K562 (cell line): ENCODE measurements at regions not wholly inside any gene's neighbourhood (a gene's known extent, or its start where the extent isn't known, plus 50 kb on each side); places are given as distances from the start of the nearest gene placed in this dataset.

Experiments used
- ETV1 ChIP-seq: fragments of 450-650 bp; conservative IDR thresholded peaks from 2 replicates; pipeline ENCODE4 v1.6.1; 2016; ENCODE audit warnings: missing genetic modification characterization, control low read depth, low read depth, missing compliant biosample characterization
- HDAC2 ChIP-seq: fragments of 450-650 bp; IDR thresholded peaks from 2 replicates; pipeline ENCODE4 v1.6.1; 2016; ENCODE audit warnings: mild to moderate bottlenecking
- HDGF ChIP-seq: fragments of 450-650 bp; IDR thresholded peaks from 2 replicates; pipeline ENCODE4 v1.6.1; 2016
- HEY1 ChIP-seq: fragments of 250-450 bp; sonication (Bioruptor Pico); IDR thresholded peaks from 2 replicates; pipeline ENCODE4 v1.5.0; 2020; ENCODE audit warnings: mild to moderate bottlenecking, moderate library complexity, borderline replicate concordance
- JUNB ChIP-seq: fragments of 450-650 bp; formaldehyde crosslinking; conservative IDR thresholded peaks from 2 replicates; pipeline ENCODE4 v1.4.0; 2020; ENCODE audit warnings: mild to moderate bottlenecking
- KDM4B ChIP-seq, 2 experiments: fragments of 450-650 bp in 1 of 2; sonication (generic) in 1 of 2; IDR thresholded peaks; 2 replicates each; pipeline ENCODE4 v1.6.1; 2016 to 2017; ENCODE audit warnings: borderline replicate concordance in 2 of 2, antibody characterized with exemption in 1 of 2, low read depth in 1 of 2, mild to moderate bottlenecking in 1 of 2
- L3MBTL2 ChIP-seq: fragments of 450-650 bp; IDR thresholded peaks from 2 replicates; pipeline ENCODE4 v1.6.1; 2016; ENCODE audit warnings: mild to moderate bottlenecking, moderate library complexity
- MAFF ChIP-seq: IDR thresholded peaks from 2 replicates; pipeline ENCODE4 v1.6.1; 2012; ENCODE audit warnings: low read length, improper control_type of control experiment
- MCM3 ChIP-seq: fragments of 450-650 bp; IDR thresholded peaks from 2 replicates; pipeline ENCODE4 v1.6.1; 2016
- RBM17 ChIP-seq: fragments of 200-400 bp; formaldehyde crosslinking; IDR thresholded peaks from 2 replicates; pipeline ENCODE4 v1.6.1; 2017; ENCODE audit warnings: low read depth, mild to moderate bottlenecking, low read length, borderline replicate concordance
- SRSF1 ChIP-seq: fragments of 200-400 bp; formaldehyde crosslinking; IDR thresholded peaks from 2 replicates; pipeline ENCODE4 v1.6.1; 2017; ENCODE audit warnings: mild to moderate bottlenecking, low read depth, low read length, moderate library complexity
- ZFPM2 ChIP-seq: fragments of 250-450 bp; sonication (Bioruptor Pico); IDR thresholded peaks from 2 replicates; pipeline ENCODE4 v1.5.1; 2022; ENCODE audit warnings: mild to moderate bottlenecking
- ZNF274 ChIP-seq: IDR thresholded peaks from 2 replicates; pipeline ENCODE4 v1.6.1; 2011; ENCODE audit warnings: low read depth, mild to moderate bottlenecking, low read length, moderate library complexity, borderline replicate concordance
- ZNF707 ChIP-seq: fragments of 250-450 bp; sonication (Bioruptor Pico); conservative IDR thresholded peaks from 2 replicates; pipeline ENCODE4 v1.8.0; 2022; ENCODE audit warnings: inconsistent platforms, mild to moderate bottlenecking, moderate library complexity
- ZNF79 ChIP-seq: fragments of 250-450 bp; sonication (Bioruptor Pico); IDR thresholded peaks from 2 replicates; pipeline ENCODE4 v1.4.0; 2020; ENCODE audit warnings: low read depth, mild to moderate bottlenecking, moderate library complexity
- TF ChIP-seq, protein P1 (sequence below), 2 experiments: fragments of 450-650 bp in 1 of 2; IDR thresholded peaks; 2 replicates each; pipeline ENCODE4 v1.6.1; 2011 to 2017; ENCODE audit warnings: low read depth in 2 of 2, antibody characterized with exemption in 1 of 2, borderline replicate concordance in 1 of 2, low read length in 1 of 2, mild to moderate bottlenecking in 1 of 2, mixed read lengths in 1 of 2; ENCODE audit not compliant: control insufficient read depth in 1 of 2
- TF ChIP-seq, protein P2 (sequence below), 3 experiments: fragments of 200-800 bp in 1 of 3; fragments of 250-450 bp in 1 of 3; fragments of 450-650 bp in 1 of 3; sonication (Bioruptor Pico) in 1 of 3; sonication (Bioruptor generic) in 1 of 3; formaldehyde crosslinking in 1 of 3; IDR thresholded peaks; 2 replicates each; pipeline versions ENCODE4 v1.6.1 to v1.8.0; 2016 to 2022; ENCODE audit warnings: mild to moderate bottlenecking in 2 of 3, missing genetic modification characterization in 2 of 3, missing compliant biosample characterization in 1 of 3, moderate library complexity in 1 of 3
- TF ChIP-seq, protein P3 (sequence below), 2 experiments: fragments of 450-650 bp; IDR thresholded peaks; 2 replicates each; pipeline ENCODE4 v1.6.1; 2018; ENCODE audit warnings: mild to moderate bottlenecking in 2 of 2, low read depth in 1 of 2; ENCODE audit not compliant: partially characterized antibody in 2 of 2

DNA sequence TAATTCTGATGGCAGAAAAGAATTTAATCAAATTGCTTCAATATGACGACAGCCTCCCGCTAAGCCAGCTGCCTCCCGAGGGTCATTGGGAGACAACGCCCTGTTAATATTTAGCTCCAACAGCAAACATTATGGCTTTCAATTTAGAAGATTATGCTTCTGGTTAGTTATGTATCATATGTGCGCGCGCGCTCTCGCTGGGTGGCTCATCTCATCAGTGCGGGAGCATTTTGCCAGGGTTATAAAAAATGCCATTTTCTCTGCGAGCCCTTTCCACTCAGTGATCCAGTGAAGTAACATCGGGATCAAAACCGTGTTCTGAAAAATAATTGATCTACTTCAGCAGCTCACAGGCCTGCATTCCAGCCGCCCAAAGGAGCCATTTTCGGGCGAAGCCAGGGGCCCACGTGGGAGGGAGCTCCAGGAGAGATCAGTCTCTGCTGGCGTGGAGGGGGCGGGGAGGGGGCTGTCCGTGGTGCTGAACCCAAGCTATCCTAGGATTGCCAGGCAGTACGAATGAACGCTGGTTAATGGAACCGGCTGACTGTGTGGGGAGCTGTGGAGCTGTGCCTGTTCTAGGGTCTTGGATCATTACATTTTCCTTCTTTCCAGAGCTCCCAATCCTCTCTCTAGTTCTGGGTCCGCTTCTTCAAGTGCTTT lies 219.1 kb upstream of the ZC3H12A start (continued):
- TF ChIP-seq, protein P1, sequence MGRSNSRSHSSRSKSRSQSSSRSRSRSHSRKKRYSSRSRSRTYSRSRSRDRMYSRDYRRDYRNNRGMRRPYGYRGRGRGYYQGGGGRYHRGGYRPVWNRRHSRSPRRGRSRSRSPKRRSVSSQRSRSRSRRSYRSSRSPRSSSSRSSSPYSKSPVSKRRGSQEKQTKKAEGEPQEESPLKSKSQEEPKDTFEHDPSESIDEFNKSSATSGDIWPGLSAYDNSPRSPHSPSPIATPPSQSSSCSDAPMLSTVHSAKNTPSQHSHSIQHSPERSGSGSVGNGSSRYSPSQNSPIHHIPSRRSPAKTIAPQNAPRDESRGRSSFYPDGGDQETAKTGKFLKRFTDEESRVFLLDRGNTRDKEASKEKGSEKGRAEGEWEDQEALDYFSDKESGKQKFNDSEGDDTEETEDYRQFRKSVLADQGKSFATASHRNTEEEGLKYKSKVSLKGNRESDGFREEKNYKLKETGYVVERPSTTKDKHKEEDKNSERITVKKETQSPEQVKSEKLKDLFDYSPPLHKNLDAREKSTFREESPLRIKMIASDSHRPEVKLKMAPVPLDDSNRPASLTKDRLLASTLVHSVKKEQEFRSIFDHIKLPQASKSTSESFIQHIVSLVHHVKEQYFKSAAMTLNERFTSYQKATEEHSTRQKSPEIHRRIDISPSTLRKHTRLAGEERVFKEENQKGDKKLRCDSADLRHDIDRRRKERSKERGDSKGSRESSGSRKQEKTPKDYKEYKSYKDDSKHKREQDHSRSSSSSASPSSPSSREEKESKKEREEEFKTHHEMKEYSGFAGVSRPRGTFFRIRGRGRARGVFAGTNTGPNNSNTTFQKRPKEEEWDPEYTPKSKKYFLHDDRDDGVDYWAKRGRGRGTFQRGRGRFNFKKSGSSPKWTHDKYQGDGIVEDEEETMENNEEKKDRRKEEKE (IDR thresholded peaks at IDR 0.05; ENCODE audit: borderline replicate concordance in 1 of 2, control insufficient read depth in 1 of 2, low read depth in 2 of 2, low read length in 1 of 2) = no peak
- TF ChIP-seq, protein P2, sequence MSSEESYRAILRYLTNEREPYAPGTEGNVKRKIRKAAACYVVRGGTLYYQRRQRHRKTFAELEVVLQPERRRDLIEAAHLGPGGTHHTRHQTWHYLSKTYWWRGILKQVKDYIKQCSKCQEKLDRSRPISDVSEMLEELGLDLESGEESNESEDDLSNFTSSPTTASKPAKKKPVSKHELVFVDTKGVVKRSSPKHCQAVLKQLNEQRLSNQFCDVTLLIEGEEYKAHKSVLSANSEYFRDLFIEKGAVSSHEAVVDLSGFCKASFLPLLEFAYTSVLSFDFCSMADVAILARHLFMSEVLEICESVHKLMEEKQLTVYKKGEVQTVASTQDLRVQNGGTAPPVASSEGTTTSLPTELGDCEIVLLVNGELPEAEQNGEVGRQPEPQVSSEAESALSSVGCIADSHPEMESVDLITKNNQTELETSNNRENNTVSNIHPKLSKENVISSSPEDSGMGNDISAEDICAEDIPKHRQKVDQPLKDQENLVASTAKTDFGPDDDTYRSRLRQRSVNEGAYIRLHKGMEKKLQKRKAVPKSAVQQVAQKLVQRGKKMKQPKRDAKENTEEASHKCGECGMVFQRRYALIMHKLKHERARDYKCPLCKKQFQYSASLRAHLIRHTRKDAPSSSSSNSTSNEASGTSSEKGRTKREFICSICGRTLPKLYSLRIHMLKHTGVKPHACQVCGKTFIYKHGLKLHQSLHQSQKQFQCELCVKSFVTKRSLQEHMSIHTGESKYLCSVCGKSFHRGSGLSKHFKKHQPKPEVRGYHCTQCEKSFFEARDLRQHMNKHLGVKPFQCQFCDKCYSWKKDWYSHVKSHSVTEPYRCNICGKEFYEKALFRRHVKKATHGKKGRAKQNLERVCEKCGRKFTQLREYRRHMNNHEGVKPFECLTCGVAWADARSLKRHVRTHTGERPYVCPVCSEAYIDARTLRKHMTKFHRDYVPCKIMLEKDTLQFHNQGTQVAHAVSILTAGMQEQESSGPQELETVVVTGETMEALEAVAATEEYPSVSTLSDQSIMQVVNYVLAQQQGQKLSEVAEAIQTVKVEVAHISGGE (CRISPR knock-in tag; IDR thresholded peaks at IDR 0.05) = no peak
- no peak for TF ChIP-seq ZNF274
- no peak for TF ChIP-seq JUNB (CRISPR knock-in tag)
- TF ChIP-seq KDM4B (IDR thresholded peaks at IDR 0.05; ENCODE audit: borderline replicate concordance in 2 of 2, low read depth in 1 of 2) = no peak
- no peak for TF ChIP-seq MCM3
- 0 out of 2 replicates have a peak, but pooled peaks have one; percentile 30 for TF ChIP-seq L3MBTL2
- no peak for TF ChIP-seq SRSF1
- TF ChIP-seq ZNF79 (CRISPR knock-in tag) = no peak
- peak; percentile 73 for TF ChIP-seq HDAC2
- no peak for TF ChIP-seq ETV1 (tag)
- TF ChIP-seq, protein P3, sequence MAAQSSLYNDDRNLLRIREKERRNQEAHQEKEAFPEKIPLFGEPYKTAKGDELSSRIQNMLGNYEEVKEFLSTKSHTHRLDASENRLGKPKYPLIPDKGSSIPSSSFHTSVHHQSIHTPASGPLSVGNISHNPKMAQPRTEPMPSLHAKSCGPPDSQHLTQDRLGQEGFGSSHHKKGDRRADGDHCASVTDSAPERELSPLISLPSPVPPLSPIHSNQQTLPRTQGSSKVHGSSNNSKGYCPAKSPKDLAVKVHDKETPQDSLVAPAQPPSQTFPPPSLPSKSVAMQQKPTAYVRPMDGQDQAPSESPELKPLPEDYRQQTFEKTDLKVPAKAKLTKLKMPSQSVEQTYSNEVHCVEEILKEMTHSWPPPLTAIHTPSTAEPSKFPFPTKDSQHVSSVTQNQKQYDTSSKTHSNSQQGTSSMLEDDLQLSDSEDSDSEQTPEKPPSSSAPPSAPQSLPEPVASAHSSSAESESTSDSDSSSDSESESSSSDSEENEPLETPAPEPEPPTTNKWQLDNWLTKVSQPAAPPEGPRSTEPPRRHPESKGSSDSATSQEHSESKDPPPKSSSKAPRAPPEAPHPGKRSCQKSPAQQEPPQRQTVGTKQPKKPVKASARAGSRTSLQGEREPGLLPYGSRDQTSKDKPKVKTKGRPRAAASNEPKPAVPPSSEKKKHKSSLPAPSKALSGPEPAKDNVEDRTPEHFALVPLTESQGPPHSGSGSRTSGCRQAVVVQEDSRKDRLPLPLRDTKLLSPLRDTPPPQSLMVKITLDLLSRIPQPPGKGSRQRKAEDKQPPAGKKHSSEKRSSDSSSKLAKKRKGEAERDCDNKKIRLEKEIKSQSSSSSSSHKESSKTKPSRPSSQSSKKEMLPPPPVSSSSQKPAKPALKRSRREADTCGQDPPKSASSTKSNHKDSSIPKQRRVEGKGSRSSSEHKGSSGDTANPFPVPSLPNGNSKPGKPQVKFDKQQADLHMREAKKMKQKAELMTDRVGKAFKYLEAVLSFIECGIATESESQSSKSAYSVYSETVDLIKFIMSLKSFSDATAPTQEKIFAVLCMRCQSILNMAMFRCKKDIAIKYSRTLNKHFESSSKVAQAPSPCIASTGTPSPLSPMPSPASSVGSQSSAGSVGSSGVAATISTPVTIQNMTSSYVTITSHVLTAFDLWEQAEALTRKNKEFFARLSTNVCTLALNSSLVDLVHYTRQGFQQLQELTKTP (IDR thresholded peaks at IDR 0.05; ENCODE audit: low read depth in 1 of 2, partially characterized antibody in 2 of 2) = peak in 1 of 2 experiments; percentile 93
- no peak for TF ChIP-seq ZFPM2 (CRISPR knock-in tag)
- TF ChIP-seq ZNF707 = no peak
- TF ChIP-seq MAFF = no peak
- no peak for TF ChIP-seq RBM17
- TF ChIP-seq HDGF = no peak
- no peak for TF ChIP-seq HEY1 (CRISPR knock-in tag)
